Neutrophil (primary cell): ENCODE measurements at regions not wholly inside any gene's neighbourhood (a gene's known extent, or its start where the extent isn't known, plus 50 kb on each side); places are given as distances from the start of the nearest gene placed in this dataset.

ENCODE experiments used
- H3K27ac ChIP-seq: fragments of 200-600 bp; sonication (generic); 2 replicates; pipeline ENCODE4 v1.5.1; 2016; ENCODE audit warnings: mild to moderate bottlenecking, moderate library complexity
- H3K27me3 ChIP-seq: fragments of 200-600 bp; sonication (generic); 2 replicates; pipeline ENCODE4 v1.6.0; 2016; ENCODE audit warnings: mild to moderate bottlenecking
- H3K36me3 ChIP-seq: fragments of 200-600 bp; sonication (generic); 2 replicates; pipeline ENCODE4 v1.5.1; 2017
- H3K4me1 ChIP-seq, 2 experiments: fragments of 200-600 bp in 1 of 2; sonication (generic) in 1 of 2; 1 replicate in 1 of 2; 2 replicates in 1 of 2; pipeline versions ENCODE4 v1.5.1 to v1.6.1; 2013 to 2016; ENCODE audit warnings: low read depth in 1 of 2, low read length in 1 of 2, mild to moderate bottlenecking in 1 of 2, moderate library complexity in 1 of 2; ENCODE audit not compliant: control insufficient read depth in 1 of 2, insufficient read depth in 1 of 2
- H3K4me3 ChIP-seq, 2 experiments: fragments of 200-600 bp in 1 of 2; sonication (generic) in 1 of 2; 1 replicate in 1 of 2; 2 replicates in 1 of 2; pipeline ENCODE4 v1.5.1; 2013 to 2016; ENCODE audit warnings: low read depth in 1 of 2, low read length in 1 of 2, mild to moderate bottlenecking in 1 of 2, moderate library complexity in 1 of 2
- H3K9me3 ChIP-seq: fragments of 200-600 bp; sonication (generic); 2 replicates; pipeline ENCODE4 v1.5.1; 2016
- TF ChIP-seq, protein P1 (sequence below): fragments of 200-600 bp; sonication (generic); IDR thresholded peaks from 2 replicates; pipeline ENCODE4 v1.5.1; 2016; ENCODE audit warnings: antibody characterized with exemption

DNA sequence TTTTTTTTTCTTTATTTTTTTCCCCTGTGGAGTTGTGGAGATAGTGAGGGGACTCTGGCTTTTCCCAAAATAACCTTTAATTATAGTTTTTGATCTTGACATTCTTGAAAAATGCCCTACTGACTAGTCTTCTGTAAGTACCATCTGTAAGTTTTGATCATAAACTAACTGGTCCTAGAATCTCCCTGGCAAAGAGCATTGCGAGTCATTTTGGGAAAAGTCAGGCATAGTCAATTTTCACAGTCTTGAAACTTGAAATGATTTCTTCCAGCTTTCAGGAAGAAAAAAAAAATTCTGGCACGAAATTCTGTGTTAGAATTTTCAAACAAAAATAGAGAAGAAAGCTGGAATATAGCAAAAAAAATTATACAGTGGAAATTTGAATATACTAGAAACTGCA lies 181.2 kb upstream of the SNX7 start:
- no peaks in the 10 kb centered on the region for H3K27me3 ChIP-seq
- H3K4me1 ChIP-seq = no peaks in the 10 kb centered on the region
- H3K9me3 ChIP-seq = no peaks in the 10 kb centered on the region
- H3K36me3 ChIP-seq = no peaks in the 10 kb centered on the region
- H3K27ac ChIP-seq = no peak overlapping the region
- TF ChIP-seq, protein P1, sequence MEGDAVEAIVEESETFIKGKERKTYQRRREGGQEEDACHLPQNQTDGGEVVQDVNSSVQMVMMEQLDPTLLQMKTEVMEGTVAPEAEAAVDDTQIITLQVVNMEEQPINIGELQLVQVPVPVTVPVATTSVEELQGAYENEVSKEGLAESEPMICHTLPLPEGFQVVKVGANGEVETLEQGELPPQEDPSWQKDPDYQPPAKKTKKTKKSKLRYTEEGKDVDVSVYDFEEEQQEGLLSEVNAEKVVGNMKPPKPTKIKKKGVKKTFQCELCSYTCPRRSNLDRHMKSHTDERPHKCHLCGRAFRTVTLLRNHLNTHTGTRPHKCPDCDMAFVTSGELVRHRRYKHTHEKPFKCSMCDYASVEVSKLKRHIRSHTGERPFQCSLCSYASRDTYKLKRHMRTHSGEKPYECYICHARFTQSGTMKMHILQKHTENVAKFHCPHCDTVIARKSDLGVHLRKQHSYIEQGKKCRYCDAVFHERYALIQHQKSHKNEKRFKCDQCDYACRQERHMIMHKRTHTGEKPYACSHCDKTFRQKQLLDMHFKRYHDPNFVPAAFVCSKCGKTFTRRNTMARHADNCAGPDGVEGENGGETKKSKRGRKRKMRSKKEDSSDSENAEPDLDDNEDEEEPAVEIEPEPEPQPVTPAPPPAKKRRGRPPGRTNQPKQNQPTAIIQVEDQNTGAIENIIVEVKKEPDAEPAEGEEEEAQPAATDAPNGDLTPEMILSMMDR = no peak
- no peak overlapping the region for H3K4me3 ChIP-seq

DNA sequence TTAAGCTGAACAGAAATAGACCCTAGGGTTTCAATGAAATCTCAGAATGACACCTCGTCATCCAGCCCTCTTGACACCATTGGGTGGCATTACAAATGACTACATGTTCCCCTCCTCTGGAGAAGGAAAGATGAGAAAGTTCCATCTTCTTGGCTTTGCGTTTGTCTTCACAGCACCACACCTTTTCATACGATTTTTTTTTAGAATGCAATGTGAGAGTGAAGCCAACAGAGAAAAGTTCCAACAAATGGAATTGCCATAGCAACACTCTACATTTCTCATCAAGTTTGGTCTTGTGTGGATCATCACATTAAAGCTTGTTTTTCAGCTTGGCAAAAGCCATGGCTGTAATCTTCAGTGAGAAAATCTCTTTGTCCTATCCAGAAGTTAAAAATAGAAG lies 183.4 kb upstream of the SNX7 start:
- Histone ChIP-seq H3K27me3 (no peaks in the 10 kb centered on the region), H3K9me3 (no peaks in the 10 kb centered on the region), H3K4me3 (no peak overlapping the region), H3K4me1 (peaks cover 2 to 7% of the 10 kb centered on the region in 2 experiments), H3K36me3 (no peaks in the 10 kb centered on the region), H3K27ac (no peak overlapping the region)
- TF ChIP-seq, protein P1 = no peak

DNA sequence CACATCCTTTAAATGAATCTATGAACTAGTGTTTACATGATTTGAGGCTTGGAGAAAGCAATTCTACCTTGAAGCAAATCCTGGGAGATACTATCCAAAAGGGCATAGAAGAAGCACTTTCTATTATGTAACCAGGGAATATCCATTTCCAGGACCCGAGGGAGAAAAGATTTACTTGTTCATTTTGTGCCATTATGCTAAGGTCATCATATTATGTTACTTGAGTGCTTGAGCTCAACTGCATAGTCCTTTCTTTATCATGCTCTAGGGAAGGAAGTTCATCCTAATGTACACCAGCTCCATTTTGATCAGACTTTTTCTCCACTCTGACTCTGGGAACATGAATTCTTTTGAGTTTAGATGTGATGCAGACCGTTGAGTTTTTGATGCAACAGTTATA lies 188.6 kb upstream of the SNX7 start:
- Histone ChIP-seq H3K27ac (no peak overlapping the region), H3K27me3 (no peaks in the 10 kb centered on the region), H3K4me3 (no peak overlapping the region), H3K4me1 (peaks cover 2 to 7% of the 10 kb centered on the region in 2 experiments), H3K36me3 (no peaks in the 10 kb centered on the region), H3K9me3 (no peaks in the 10 kb centered on the region)
- TF ChIP-seq, protein P1 = no peak

DNA sequence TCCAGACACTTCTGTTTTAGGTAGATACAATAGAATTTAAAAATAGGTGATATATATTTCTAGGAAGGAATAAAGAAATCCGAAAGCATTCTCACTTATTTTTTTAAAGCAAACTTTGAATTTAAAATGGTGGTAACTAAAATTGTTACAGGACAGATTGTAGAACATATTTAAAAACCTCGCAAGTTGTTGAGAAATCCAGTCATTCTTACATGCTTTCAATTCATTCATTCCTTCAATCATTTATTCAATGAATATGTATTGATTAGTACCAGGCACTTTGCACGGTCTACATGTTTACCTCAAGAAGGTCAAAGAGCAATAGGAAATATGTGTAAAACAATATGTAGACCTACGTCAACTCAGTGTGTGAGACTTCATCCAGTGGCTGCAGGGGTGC lies 189.9 kb upstream of the SNX7 start:
- H3K4me3 ChIP-seq = no peak overlapping the region
- peaks cover 2 to 7% of the 10 kb centered on the region in 2 experiments for H3K4me1 ChIP-seq
- H3K27me3 ChIP-seq = no peaks in the 10 kb centered on the region
- H3K36me3 ChIP-seq = no peaks in the 10 kb centered on the region
- TF ChIP-seq, protein P1 = no peak
- no peaks in the 10 kb centered on the region for H3K9me3 ChIP-seq
- no peak overlapping the region for H3K27ac ChIP-seq

DNA sequence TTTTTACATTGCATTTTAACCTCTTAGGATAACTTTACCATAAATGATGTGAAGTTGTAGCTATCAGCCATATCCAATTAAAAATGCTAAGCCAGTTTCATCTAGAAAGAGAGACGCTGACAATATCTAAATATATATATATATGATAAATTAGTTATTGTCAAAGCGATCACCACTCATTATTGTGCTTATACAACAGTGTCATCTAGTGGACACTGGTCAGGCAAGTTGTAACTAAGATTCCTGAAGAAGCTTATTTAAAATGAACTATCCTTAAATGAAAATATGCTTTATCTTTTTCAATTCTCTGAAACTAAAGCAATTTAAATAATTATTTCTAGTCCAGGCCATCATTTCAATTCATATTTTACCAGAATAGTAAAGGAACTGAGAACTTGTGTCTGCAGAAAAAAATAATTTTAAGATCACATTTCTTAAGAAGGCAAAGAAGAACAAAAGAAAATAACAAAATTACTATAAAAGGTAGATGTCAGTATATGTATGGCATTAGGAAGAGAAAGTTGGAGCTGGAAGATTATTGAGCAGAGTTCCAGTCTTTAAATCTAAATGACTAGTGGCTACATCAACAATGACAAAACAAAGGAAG lies 193.3 kb upstream of the SNX7 start:
- TF ChIP-seq, protein P1 = no peak
- Histone ChIP-seq H3K27me3 (no peaks in the 10 kb centered on the region), H3K4me3 (no peak overlapping the region), H3K36me3 (no peaks in the 10 kb centered on the region), H3K4me1 (no peaks in the 10 kb centered on the region), H3K27ac (no peak overlapping the region), H3K9me3 (no peaks in the 10 kb centered on the region)
